HG03060 (cell line): ENCODE measurements at regions not wholly inside any gene's neighbourhood (a gene's known extent, or its start where the extent isn't known, plus 50 kb on each side); places are given as distances from the start of the nearest gene placed in this dataset.

Source experiments
- ATAC-seq: cut with Tn5 transposase; IDR thresholded peaks from one replicate; pipeline ENCODE4 v1.9.1; 2021; ENCODE audit warnings: low read depth, moderate number of reproducible peaks; ENCODE audit not compliant: unreplicated experiment

DNA sequence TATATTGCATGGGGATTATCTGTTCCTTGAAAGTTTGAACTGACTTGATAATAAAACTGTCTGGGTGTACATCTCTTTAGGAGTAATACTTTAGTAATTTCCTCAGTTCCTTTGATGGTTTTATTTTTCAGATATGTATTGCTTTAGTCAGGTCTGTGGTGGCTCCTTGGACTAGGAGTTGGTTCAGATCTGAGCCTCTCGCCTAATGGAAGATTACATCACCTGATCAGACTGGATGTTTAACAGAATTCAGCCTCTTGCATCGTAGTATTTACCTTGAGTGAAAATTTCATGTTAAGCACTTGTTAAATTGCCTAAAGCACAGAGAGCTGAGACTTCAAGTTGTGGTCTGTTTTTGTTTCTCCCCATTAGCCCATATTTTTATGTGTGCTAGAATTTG lies 267.3 kb downstream of the MAP2K4 start:
- ATAC-seq, result no peak

DNA sequence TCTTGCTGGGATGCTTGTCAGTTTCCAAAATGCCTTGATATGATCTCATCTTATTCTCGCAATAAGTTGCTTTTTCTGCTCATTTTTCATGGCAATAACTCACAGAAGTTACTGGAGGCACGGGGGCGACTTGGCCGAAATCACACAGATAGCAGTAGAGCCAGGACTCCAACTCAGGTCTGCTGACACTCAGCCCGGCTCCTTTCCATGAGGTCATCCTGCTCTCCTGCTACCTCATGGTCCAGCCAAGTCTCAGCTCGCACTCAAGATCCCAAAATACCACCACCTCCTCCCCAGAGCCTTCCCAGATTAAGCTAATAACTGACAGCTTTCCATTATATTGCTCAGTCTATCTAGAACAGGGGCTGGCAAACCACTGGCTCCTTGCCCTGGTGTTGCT lies 269.5 kb downstream of the MAP2K4 start:
- no peak for ATAC-seq

DNA sequence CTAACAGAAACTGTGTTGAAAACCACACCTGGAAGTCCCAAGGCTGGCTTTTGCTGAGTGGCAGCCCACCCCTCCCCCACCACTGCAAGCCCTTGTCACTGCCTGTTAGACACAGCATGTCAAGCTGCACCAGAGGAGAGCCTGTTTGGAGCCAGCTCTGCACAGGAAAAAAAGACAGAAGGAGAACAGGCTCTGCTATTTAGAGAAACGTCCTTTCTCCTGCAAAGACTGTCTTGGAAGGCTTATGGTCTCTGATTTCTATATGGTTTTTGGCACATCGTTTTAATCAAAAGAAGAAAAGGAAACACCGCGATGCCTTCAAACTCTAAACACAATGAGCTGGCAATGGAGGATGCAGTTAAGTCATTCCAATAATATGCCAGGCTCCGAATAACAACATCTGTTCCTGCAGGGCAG lies 275.5 kb downstream of the MAP2K4 start:
- no peak for ATAC-seq

DNA sequence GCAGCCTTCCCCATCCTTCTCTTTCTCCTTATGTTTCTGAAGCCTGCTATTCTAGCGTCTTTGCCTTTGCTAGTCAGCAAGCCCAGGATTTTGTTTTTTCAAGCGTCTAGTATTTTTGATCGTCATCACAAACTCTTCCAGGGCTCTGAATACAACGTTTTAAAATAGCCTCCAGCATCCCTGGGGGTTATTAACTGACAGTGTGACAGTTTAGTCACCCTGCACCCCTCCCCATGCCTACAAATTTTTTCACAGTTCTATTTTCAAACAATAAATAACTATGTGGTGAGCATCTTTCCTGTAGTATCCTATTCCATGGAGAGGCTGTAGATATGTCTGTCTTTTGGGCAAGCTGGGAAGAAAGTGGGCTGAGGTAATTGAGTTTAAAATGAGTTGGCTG lies 280.9 kb downstream of the MAP2K4 start:
- no peak for ATAC-seq

DNA sequence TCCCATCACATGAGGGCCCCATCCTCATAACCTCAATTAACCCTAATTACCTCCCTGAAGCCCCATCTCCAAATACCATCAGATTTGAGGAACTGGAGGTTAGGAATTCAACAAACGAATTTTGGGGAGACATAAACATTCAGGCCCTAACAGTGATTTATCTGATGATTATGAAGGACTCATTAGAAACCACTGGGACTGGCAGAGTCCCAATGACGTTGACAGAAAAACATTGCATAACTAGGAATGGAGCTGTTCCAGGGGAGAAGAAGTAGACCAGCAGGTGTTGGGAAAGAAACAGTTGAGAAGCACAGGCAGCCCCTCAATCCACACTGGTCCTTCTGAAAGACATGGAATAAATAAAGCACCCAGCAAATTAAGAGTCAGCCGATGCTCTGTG lies 282.0 kb downstream of the MAP2K4 start:
- ATAC-seq, result no peak

DNA sequence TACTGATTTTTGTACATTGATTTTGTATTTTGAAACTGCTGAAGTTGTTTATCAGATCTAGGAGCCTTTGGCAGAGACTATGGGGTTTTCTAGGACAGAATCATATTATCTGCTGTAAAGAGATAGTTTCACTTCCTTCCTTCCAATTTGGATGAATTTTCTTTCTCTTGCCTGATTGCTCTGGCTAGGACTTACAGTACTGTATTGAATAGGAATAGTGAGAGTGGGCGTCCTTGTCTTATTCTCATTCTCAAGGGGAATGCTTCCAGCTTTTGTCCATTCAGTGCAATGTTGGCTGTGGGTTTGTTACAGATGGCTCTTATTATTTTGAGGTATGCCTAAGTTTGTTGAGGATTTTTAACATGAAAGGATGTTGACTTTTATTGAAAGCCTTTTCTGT lies 290.1 kb downstream of the MAP2K4 start:
- no peak for ATAC-seq

DNA sequence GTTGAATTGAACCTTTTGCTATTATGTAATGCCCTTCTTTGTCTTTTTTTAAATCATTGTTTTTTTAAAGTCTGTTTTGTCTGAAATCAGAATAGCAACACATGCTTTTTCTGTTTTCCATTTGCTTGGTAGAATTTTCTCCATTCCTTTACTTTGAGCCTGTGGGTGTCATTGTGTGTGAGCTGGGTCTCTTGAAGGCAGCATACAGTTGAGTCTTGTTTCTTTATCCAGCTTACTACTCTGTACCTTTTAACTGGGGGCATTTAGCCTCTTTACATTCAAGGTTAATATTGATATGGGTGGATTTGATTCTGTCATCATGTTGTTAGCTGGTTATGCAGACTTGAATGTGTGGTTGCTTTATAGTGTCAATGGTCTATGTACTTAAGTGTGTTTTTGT lies 292.0 kb downstream of the MAP2K4 start:
- no peak for ATAC-seq

DNA sequence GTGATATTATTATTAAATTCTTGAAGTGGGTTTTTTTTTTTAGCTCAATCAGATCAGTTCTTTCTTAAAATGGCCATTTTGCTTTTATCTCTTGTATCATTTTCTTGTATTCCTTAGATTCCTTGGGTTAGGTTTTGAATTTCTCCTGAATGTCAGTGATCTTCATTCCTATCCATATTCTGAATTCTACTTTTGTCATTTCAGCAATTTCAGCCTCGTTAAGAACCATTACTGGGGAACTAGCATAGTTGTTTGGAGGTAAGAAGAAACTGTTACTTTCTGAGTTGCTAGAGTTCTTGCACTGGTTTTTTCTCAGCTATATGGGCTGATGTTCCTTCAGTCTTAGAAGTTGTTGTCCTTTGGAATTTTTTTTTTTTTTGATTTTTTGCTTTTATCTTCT lies 293.1 kb downstream of the MAP2K4 start:
- ATAC-seq, result no peak

DNA sequence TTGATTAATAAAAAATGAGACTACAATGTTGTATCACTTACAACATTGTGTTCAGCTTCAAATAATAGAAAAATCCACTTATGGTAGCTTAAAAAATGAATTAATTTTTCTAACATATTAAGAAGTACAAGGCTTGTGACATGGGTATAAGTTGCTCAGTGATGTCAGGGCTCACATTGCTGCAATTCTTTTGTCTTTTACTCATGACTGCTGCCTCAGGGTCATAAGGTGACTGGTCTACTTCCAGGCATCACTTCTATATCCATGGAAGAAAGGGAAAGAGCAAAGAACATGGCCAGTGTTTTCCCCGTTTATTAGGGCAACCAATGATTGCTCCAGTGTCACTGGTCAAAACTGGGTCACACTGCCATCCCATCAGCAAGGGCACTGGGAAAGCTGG lies 295.3 kb downstream of the MAP2K4 start:
- no peak for ATAC-seq

DNA sequence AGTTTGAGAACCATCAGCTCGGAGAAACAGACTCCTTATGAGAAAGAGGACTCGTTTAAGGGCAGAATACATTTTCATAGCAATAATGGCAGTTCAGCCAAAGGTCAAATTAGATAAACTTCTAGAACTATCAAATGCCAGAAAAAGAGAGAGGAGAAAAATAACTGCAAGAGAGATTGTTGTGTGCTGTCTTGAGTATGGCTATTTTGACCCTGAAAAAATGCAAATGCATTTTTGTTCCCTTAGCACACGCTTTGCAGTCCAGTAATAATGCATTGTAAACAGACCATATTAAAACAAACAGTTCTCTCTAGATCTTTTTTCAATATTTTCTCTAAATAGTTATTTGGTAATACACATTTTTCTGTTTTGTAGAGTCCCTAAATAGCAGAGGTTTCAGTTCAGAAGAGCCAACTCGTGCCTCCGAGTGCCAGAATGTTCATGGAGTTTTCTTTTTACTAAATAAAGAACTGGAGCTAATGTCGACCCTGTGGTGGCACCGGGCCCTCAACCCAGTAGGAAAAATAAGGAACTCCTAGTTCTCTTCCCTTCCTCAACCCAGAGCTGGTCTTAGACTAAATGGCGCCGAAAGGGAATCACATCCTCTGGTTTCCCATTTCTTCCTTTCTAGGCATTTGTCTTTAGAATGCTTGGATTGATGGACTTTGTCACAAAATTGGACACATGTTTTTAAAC lies 298.0 kb downstream of the MAP2K4 start:
- no peak for ATAC-seq

DNA sequence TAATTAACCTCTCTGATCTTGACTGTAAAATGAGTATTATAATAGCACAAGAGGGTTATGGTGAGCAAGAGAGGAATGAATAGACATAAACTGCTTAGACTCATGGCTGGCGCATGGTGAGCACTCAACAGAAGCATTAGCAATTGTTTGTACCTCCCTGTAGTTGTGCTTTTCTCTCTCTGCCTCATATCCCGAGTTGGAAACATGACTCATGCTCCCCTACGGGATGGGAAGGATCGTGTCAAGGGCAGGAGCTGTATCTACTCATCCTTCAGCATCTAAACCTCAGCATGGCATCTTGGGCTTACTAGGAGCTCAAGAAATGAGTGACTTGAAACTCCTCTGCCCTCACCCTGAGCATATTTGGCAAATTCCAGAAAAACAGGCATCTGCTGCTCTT lies 299.6 kb downstream of the MAP2K4 start:
- ATAC-seq, result no peak

DNA sequence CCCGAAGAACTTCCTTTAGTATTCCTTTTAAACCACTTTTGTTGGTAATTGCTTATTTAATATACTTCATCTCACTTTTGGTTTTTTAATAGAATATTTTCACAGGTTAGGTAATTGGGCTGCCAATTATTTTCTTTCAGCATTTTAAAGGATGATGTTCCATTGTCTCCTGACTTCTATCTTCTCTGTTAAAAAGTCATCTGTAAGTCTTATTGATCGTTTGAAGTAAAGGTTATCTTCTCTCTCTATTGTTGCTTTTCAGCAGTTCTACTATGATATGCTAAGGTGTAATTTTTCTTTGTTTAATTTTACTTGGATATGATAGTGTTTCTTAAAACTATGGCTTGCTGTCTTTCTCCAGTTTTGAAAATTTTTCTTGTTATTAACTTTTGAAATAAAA lies 307.5 kb downstream of the MAP2K4 start:
- no peak for ATAC-seq

DNA sequence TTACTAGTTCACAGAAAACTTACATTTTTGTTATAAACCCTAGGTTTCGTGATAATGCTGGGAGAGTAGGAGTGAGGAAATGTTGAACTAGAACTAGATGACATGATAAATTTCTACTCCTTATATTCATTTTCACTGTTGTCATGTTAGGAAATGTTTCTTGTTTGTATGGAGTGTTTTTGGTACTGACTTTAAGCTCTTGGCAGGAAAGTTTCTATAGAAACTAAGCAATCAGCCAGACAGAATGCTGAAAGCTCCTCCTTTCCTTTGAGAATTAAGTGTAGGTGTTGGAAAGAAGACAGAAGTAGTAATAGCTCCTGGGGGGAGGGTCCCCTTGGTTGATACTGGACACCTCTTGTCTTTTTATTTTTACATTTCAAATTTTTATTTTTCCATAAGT lies 309.8 kb downstream of the MAP2K4 start:
- ATAC-seq, result no peak

DNA sequence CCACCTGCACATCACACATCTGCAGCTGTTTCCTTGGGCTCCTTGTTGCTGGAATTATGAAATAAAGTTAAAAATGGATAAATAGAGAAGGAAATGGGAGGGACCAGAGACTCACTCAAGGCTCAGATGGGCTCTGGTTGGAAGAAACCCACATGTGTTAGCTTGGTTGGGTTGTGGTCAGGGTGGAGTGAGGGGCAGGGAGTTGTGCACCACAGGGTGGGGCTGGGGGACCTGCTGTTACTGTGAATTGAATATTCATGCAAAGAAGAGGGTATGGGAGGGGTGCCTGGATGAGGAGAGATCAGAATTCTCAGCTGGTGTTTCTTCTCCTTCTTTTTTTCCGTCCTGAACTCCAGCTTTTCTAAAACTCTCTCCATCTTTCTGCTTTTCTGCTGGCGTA lies 320.7 kb downstream of the MAP2K4 start:
- ATAC-seq, result no peak

DNA sequence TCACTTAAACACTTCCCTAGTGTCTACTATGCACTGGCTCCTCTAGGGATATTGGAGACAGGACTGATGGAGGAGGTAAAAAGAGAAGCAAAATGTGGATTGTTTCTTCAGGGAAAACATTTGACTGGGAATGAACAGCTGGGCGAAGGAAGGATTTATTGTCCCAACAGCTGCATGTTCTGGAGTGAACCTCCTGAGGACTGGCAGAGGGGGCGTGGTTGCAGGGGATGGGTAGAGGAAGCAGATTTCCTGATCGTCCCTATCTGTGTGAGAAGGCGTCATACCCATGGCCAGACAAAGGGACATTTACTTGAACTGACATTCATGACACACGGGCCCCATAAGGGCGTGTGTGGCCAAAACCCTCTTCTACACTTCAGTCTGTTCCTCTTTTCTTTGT lies 321.5 kb downstream of the MAP2K4 start:
- no peak for ATAC-seq

DNA sequence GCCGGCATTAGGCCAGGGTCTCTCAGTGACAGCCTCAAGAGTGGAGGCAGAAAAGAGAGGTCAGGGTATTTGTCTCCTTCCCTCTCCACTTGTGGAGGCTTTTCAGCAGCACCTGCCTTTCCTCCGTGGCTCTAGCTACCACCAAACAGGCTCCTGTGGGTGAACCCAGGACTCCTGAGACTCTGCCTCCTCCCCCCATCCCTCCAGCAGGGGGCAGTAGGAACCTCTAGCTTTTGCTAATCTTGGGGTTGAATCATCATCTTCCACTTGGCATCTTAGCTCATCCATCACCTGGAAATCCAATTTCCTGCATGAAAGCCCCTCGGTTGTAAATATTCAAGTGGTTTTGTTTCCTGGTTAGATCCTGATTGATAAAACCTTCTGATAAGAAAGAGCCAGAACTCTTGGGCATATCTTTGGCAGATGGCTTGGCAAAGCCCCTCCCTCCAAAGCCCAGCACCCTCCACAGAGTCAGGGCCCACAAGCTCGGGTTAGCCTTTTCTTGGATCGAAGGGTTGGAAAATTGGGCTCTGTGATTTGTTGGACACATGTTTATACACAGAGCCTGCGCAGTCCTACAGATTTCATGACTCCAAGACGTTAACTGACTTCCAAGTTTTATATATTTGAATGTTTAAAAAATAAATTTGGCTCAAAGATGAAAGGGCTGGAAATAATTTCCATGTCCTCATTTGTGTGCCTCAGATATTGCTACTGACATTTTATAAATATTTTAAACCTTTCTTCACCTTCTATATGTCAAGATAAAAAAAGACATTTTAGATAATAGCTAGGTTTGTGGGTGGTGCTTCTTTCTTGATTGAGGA lies 322.1 kb downstream of the MAP2K4 start:
- no peak for ATAC-seq

DNA sequence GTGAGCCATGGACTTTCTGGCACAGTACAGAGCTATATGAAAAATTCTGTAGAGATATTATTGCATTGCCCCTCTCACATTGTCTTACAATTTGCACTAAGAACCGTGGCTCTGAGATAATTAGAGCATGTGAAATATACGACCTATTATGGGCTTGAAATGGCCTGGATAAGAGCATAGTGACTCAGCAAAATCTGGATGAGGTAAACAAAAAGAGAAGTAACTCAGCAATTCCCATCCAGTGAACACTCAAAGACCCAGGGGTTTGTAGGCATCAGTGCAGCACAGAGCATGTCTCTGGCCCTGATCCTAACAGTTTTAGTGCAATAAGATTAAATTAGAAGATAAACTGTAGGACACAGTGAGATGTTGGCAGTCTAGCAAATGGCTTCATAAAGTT lies 317.2 kb upstream of the MYOCD start:
- no peak for ATAC-seq

DNA sequence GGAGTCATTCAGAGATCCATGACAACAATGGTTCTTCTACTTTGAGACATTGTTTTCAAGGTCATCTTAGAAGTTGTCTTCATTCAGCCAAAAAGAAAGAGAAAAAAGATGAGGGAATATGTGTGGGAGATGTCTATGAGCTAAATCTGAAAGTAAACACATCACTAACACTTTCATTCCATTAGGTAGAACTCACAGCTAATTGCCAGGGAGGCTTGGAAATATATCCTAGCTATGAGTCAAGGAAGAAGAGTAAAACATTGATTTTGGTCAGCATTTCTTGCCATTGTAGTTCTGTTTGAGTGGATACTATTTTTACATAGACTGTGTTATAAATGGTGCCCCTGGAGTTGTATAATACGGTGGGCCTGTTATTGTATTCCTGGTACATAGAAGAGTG lies 316.4 kb upstream of the MYOCD start:
- no peak for ATAC-seq

DNA sequence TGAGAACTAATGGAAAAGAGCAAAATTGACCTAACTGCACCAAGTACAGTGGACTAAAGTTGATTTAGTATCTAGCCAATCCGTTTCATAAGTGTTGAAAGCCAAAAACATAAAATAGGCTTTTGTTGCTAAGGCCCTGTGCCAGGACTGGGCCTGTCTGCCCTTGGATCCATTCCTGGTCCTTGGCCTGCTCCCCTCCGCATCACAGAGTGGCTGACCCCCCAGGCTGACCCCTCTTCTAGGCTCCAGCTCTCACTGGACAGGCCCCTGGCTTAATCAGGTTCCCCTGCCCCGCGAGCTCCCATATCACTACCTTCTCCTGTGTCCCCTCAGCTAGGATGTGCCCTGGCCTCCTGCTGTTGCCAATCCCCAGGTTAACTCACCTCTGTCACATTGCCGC lies 313.6 kb upstream of the MYOCD start:
- no peak for ATAC-seq

DNA sequence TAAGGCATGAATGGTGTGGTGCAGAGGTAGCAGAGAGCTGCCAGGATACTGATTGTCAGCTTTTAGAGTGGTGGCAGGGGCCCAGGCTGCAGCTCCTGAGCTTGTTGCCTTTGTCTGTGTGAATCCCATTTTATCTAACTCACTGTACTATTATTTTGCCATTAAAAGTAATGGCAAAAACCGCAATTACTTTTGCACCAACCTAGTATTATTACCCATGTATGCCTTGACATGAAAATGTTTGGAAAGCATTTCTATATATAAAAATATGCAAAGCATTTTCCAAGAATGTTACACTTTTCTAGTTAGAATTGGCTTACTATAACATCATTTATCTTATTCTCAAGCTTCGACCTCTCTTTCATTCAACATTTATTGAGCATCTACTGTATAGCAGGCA lies 308.1 kb upstream of the MYOCD start:
- ATAC-seq, result no peak

DNA sequence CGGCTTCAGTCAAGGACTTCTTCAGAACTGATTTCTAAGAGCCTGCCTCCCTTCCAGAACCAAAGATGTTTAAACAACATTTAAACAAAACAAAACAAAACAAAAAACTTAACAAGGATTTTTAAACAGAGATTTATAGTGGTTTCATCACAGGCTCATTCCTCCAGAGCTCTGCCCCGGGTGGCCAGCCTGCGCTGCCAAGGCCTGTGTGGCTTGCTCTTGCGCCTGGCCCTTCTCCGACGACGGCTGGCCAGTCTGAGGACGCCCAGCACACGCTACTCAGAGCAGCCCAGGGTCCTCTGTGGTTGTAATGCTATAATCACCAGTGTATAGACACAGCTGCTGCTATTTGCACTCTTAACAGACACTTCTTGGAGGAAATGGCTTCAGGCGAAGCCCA lies 307.2 kb upstream of the MYOCD start:
- no peak for ATAC-seq

DNA sequence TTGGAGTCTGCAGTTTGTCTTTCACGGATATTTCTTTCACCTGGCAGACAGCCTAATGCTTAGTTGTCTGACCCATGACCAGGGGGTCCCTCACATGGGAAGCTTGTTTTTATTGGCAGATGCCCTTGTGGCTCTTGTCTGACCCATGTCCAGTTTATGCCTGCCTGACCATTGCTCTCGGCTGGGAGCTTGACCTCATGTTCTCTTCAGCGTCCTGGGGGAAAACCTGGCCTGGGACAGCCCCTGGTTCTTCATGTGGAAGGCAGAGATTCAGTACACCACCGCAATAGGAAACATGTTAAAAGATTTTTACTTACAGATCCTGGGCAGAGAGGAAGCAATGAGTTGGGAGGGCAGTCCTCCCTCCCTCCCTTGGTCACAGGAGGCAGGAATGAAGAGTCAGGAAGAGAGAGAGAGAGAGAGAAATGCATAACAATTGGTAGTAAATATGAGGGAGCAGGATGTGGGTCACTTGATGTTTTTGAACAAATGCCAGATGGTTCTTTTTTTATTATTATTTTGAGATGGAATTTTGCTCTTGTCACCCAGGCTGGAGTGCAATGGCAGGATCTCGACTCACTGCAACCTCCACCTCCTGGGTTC lies 302.7 kb upstream of the MYOCD start:
- ATAC-seq, result no peak
